ENCODE measurements at regions not wholly inside any gene's neighbourhood (a gene's known extent, or its start where the extent isn't known, plus 50 kb on each side); places are given as distances from the start of the nearest gene placed in this dataset.

- TF ChIP-seq CTCF (IDR thresholded peaks at IDR 0.05; ENCODE audit: borderline replicate concordance, insufficient read depth, low read depth, low read length): no peak
Measured at GRCh38 chr10:108521827-108522492, 1357.5 kb upstream of the SORCS1 start.

GRCh38 chr10:108515821-108516220 lies 1351.3 kb upstream of the SORCS1 start:
- no peak overlapping the region for H3K4me3 ChIP-seq (ENCODE audit: low read depth, low read length)
- TF ChIP-seq CTCF (IDR thresholded peaks at IDR 0.05; ENCODE audit: borderline replicate concordance, insufficient read depth, low read depth, low read length): no peak

More at GRCh38 chr10:108521827-108522492, 1357.5 kb upstream of the SORCS1 start:
- no peak overlapping the region for H3K4me3 ChIP-seq (ENCODE audit: low read depth, low read length)

GRCh38 chr10:108500396-108500795 lies 1335.9 kb upstream of the SORCS1 start:
- no peak overlapping the region for H3K4me3 ChIP-seq (ENCODE audit: low read depth, low read length)
- no peak for TF ChIP-seq CTCF (IDR thresholded peaks at IDR 0.05; ENCODE audit: borderline replicate concordance, insufficient read depth, low read depth, low read length)

GRCh38 chr10:108496106-108496505 lies 1331.6 kb upstream of the SORCS1 start:
- H3K4me3 ChIP-seq (ENCODE audit: low read depth, low read length): no peak overlapping the region
- no peak for TF ChIP-seq CTCF (IDR thresholded peaks at IDR 0.05; ENCODE audit: borderline replicate concordance, insufficient read depth, low read depth, low read length)

- TF ChIP-seq CTCF (IDR thresholded peaks at IDR 0.05; ENCODE audit: borderline replicate concordance, insufficient read depth, low read depth, low read length): no peak
- no peak overlapping the region for H3K4me3 ChIP-seq (ENCODE audit: low read depth, low read length)
Measured at GRCh38 chr10:108490944-108491343, 1326.4 kb upstream of the SORCS1 start.

GRCh38 chr10:108471420-108471819 lies 1306.9 kb upstream of the SORCS1 start:
- TF ChIP-seq CTCF (IDR thresholded peaks at IDR 0.05; ENCODE audit: borderline replicate concordance, insufficient read depth, low read depth, low read length): no peak

GRCh38 chr10:108469940-108470339 lies 1305.4 kb upstream of the SORCS1 start:
- H3K4me3 ChIP-seq (ENCODE audit: low read depth, low read length): no peak overlapping the region
- TF ChIP-seq CTCF (IDR thresholded peaks at IDR 0.05; ENCODE audit: borderline replicate concordance, insufficient read depth, low read depth, low read length): no peak

More at GRCh38 chr10:108471420-108471819, 1306.9 kb upstream of the SORCS1 start:
- no peak overlapping the region for H3K4me3 ChIP-seq (ENCODE audit: low read depth, low read length)
